ENCODE measurements at regions not wholly inside any gene's neighbourhood (a gene's known extent, or its start where the extent isn't known, plus 50 kb on each side); places are given as distances from the start of the nearest gene placed in this dataset.

- TF ChIP-seq POLR2A (IDR thresholded peaks at IDR 0.05; ENCODE audit: low read depth, low read length) (no peak), POLR2AphosphoS5 (IDR thresholded peaks at IDR 0.05; ENCODE audit: low read depth, low read length) (no peak), POU2F2 (IDR thresholded peaks at IDR 0.05; ENCODE audit: low read depth, low read length) (no peak)
Measured at GRCh38 chr4:152075253-152075928, 314.6 kb upstream of the GATB start.

Data from GM12891 (cell line).